Osteoblast (primary cell): ENCODE measurements at regions not wholly inside any gene's neighbourhood (a gene's known extent, or its start where the extent isn't known, plus 50 kb on each side); places are given as distances from the start of the nearest gene placed in this dataset.

Experiments
- DNase-seq: peaks from one replicate; pipeline ENCODE4 v3.0.0; 2011; ENCODE audit warnings: low spot score, mixed read lengths; ENCODE audit not compliant: insufficient read length; ENCODE audit errors: missing footprints
- H2AFZ ChIP-seq: 2 replicates; pipeline ENCODE4 v1.6.0; 2011; ENCODE audit warnings: mild to moderate bottlenecking, low read length
- H3K27ac ChIP-seq: 2 replicates; pipeline ENCODE4 v1.5.1; 2011; ENCODE audit warnings: mild to moderate bottlenecking, low read depth, low read length, moderate library complexity
- H3K27me3 ChIP-seq: 2 replicates; pipeline ENCODE4 v1.6.0; 2012; ENCODE audit warnings: mild to moderate bottlenecking, control low read depth, inconsistent platforms, low read length, moderate library complexity; ENCODE audit not compliant: insufficient read depth
- H3K36me3 ChIP-seq: 2 replicates; pipeline ENCODE4 v1.5.1; 2011; ENCODE audit warnings: mild to moderate bottlenecking, low read length, control low read depth, moderate library complexity; ENCODE audit not compliant: insufficient read depth
- H3K4me1 ChIP-seq: 2 replicates; pipeline ENCODE4 v1.5.1; 2011; ENCODE audit warnings: mild to moderate bottlenecking, low read length, control low read depth, moderate library complexity; ENCODE audit not compliant: insufficient read depth
- H3K4me2 ChIP-seq: 2 replicates; pipeline ENCODE4 v1.6.0; 2011; ENCODE audit warnings: mild to moderate bottlenecking, low read length; ENCODE audit not compliant: insufficient read depth
- H3K4me3 ChIP-seq: fragments of 200-600 bp; sonication (generic); 3 replicates; pipeline ENCODE4 v1.5.1; 2012; ENCODE audit warnings: mild to moderate bottlenecking, low read length, inconsistent platforms; ENCODE audit not compliant: insufficient read depth
- H3K79me2 ChIP-seq: 2 replicates; pipeline ENCODE4 v1.6.0; 2012; ENCODE audit warnings: mild to moderate bottlenecking, low read length, control low read depth, inconsistent platforms; ENCODE audit not compliant: insufficient read depth
- H3K9me3 ChIP-seq: 2 replicates; pipeline ENCODE4 v1.5.1; 2011; ENCODE audit warnings: low read depth, low read length, control low read depth
- H4K20me1 ChIP-seq: 2 replicates; pipeline ENCODE4 v1.6.0; 2012; ENCODE audit warnings: mild to moderate bottlenecking, low read length, control low read depth; ENCODE audit not compliant: insufficient read depth
- TF ChIP-seq, protein P1 (sequence below): IDR thresholded peaks from 2 replicates; pipeline ENCODE4 v1.5.1; 2011; ENCODE audit warnings: mild to moderate bottlenecking, low read depth, low read length, moderate library complexity; ENCODE audit errors: extremely low read depth

DNA sequence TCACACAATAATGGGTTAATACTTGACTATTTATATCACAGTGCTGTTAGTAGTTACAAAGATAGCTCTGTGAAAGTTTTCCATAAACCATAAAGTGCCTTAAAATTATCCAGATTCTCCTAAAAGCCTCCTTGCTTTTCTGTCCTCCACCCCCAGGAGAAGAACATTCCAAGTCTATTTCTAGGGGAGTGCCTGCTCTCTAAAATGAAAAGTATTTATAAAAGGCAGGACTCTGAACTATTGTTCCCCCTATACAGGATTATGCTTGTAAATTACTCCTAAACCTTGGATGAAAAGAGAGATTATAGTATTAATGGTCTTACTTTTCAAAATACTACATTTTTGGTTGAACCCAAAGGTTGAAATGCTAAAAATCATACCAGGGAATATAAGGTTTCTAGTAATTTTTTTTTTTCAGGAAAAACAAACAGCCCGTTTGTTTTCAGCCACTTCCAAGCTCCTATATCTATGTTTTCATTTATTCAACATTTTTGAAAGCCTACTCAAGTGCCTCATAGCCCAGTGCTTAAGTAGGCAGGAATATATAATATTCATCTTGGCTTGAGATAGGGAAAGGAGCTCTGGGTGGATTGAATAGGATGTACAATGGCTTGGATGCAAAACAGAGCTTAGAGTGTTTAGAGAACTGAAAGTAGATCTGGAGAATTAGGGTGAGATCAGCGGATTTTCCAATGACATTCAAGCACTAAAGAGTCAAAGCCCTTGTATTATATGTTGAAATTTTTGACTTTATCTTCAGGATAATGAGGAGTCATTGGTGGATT is 320.7 kb downstream of the GPR37 start:
- H3K4me1 ChIP-seq: no peaks in the 10 kb centered on the region
- H2AFZ ChIP-seq: no peak overlapping the region
- H3K79me2 ChIP-seq: no peaks in the 10 kb centered on the region
- no peaks in the 10 kb centered on the region for H4K20me1 ChIP-seq
- H3K36me3 ChIP-seq: no peaks in the 10 kb centered on the region
- H3K4me2 ChIP-seq: no peak overlapping the region
- TF ChIP-seq, protein P1, sequence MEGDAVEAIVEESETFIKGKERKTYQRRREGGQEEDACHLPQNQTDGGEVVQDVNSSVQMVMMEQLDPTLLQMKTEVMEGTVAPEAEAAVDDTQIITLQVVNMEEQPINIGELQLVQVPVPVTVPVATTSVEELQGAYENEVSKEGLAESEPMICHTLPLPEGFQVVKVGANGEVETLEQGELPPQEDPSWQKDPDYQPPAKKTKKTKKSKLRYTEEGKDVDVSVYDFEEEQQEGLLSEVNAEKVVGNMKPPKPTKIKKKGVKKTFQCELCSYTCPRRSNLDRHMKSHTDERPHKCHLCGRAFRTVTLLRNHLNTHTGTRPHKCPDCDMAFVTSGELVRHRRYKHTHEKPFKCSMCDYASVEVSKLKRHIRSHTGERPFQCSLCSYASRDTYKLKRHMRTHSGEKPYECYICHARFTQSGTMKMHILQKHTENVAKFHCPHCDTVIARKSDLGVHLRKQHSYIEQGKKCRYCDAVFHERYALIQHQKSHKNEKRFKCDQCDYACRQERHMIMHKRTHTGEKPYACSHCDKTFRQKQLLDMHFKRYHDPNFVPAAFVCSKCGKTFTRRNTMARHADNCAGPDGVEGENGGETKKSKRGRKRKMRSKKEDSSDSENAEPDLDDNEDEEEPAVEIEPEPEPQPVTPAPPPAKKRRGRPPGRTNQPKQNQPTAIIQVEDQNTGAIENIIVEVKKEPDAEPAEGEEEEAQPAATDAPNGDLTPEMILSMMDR: no peak
- H3K27ac ChIP-seq: no peak overlapping the region
- H3K4me3 ChIP-seq: no peak overlapping the region
- no peaks in the 10 kb centered on the region for H3K9me3 ChIP-seq
- H3K27me3 ChIP-seq: no peaks in the 10 kb centered on the region
- DNase-seq: no peak

DNA sequence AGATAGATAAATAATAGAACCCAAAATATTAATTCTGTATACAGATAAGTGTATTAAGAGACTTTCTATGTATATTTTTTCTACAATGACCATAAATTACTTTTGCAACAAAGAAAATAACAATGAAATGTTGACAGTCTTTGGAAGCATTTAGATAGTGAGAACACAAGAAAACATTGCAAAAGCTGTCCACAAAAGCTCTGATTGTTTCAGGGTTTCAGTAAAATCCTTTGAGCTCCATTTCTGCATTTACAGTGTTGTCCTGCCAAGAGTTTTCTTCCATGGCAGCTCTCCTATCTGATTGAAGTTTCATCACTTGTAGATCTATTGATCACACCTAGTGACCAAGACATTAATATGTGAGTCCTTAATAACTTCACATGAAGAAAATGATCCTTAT is 321.8 kb downstream of the GPR37 start:
- H3K36me3 ChIP-seq: no peaks in the 10 kb centered on the region
- no peaks in the 10 kb centered on the region for H3K79me2 ChIP-seq
- H4K20me1 ChIP-seq: no peaks in the 10 kb centered on the region
- no peak overlapping the region for H3K4me3 ChIP-seq
- peaks cover 2% of the 10 kb centered on the region for H3K9me3 ChIP-seq
- no peak for DNase-seq
- TF ChIP-seq, protein P1: no peak
- H3K4me2 ChIP-seq: no peak overlapping the region
- H2AFZ ChIP-seq: no peak overlapping the region
- no peaks in the 10 kb centered on the region for H3K4me1 ChIP-seq
- H3K27me3 ChIP-seq: no peaks in the 10 kb centered on the region
- H3K27ac ChIP-seq: no peak overlapping the region

DNA sequence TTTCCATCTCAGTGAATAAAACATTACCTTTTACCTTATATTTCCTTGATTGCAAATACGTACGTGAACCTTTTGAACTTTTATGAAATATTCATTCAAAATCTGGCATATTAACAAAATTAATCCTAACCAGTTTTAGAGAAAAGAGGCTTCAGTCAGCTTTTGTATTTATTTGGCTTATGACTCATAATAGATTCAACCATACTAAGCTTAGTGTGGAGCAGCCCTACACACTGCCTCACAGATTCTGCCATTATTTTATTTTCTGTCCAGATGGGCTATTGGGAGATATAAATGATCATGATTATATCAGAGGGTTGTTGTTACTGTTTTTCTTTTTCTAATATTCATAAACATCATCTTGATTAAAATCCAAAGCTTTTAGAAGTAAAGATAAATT is 325.5 kb downstream of the GPR37 start:
- no peak for DNase-seq
- H3K79me2 ChIP-seq: no peaks in the 10 kb centered on the region
- H3K9me3 ChIP-seq: peaks cover 5% of the 10 kb centered on the region
- TF ChIP-seq, protein P1: no peak
- no peaks in the 10 kb centered on the region for H3K4me1 ChIP-seq
- no peak overlapping the region for H2AFZ ChIP-seq
- H3K27ac ChIP-seq: no peak overlapping the region
- no peaks in the 10 kb centered on the region for H3K36me3 ChIP-seq
- H3K27me3 ChIP-seq: no peaks in the 10 kb centered on the region
- H4K20me1 ChIP-seq: no peaks in the 10 kb centered on the region
- H3K4me3 ChIP-seq: no peak overlapping the region
- no peak overlapping the region for H3K4me2 ChIP-seq

DNA sequence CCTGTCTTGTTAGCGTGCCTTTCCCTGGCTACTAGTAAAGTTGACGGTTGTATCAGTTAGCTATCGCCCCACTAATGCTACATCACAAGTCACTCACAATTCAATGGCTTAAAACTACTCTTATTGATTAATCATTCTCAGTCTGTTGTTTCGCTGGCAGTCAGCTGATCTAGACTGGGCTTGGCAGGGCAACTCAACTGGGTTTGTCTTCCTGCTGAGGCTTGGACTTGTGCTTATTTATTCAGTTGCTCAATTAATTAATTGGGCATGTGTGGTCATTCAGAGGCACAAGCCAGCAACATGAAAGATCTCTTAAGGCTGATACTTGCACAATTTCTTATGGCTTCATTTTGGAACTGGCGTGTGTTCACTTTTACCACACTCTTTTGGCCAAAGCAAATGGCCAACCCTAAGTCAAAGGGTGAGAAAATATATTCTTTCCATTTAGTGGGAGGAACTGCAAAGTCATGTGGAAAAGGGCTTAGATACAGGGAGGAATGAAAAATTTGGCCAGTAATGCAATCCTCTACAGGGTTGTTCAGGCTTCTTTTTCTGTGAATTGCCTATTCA is 333.5 kb downstream of the GPR37 start:
- no peak overlapping the region for H3K27ac ChIP-seq
- no peaks in the 10 kb centered on the region for H4K20me1 ChIP-seq
- no peaks in the 10 kb centered on the region for H3K79me2 ChIP-seq
- H3K36me3 ChIP-seq: no peaks in the 10 kb centered on the region
- DNase-seq: no peak
- TF ChIP-seq, protein P1: no peak
- H3K9me3 ChIP-seq: peaks cover 3% of the 10 kb centered on the region
- no peak overlapping the region for H2AFZ ChIP-seq
- no peak overlapping the region for H3K4me3 ChIP-seq
- H3K4me1 ChIP-seq: no peaks in the 10 kb centered on the region
- no peaks in the 10 kb centered on the region for H3K27me3 ChIP-seq
- H3K4me2 ChIP-seq: no peak overlapping the region
